IMR-90 (cell line): ENCODE measurements at regions not wholly inside any gene's neighbourhood (a gene's known extent, or its start where the extent isn't known, plus 50 kb on each side); places are given as distances from the start of the nearest gene placed in this dataset.

Source experiments
- CEBPB ChIP-seq: IDR thresholded peaks from 2 replicates; pipeline ENCODE4 v1.6.1; 2012; ENCODE audit warnings: low read depth, low read length, improper control_type of control experiment
- CTCF ChIP-seq: conservative IDR thresholded peaks from 2 replicates; pipeline ENCODE4 v1.5.1; 2012; ENCODE audit warnings: mild to moderate bottlenecking, low read depth, low read length, improper control_type of control experiment
- ELK1 ChIP-seq: fragments of 150-350 bp; IDR thresholded peaks from 2 replicates; pipeline ENCODE4 v1.6.1; 2016; ENCODE audit warnings: low read depth, mild to moderate bottlenecking, low read length, moderate library complexity, borderline replicate concordance
- MXI1 ChIP-seq: IDR thresholded peaks from 2 replicates; pipeline ENCODE4 v1.6.1; 2012; ENCODE audit warnings: low read depth, mild to moderate bottlenecking, low read length, moderate library complexity, borderline replicate concordance
- POLR2A ChIP-seq: IDR thresholded peaks from 2 replicates; pipeline ENCODE4 v1.6.1; 2012; ENCODE audit warnings: mild to moderate bottlenecking, low read depth, low read length
- RFX5 ChIP-seq: IDR thresholded peaks from 2 replicates; pipeline ENCODE4 v1.8.0; 2012; ENCODE audit warnings: low read depth, mild to moderate bottlenecking, low read length, moderate library complexity
- USF2 ChIP-seq: fragments of 150-350 bp; IDR thresholded peaks from 2 replicates; pipeline ENCODE4 v1.6.1; 2017; ENCODE audit warnings: mild to moderate bottlenecking, antibody characterized with exemption, low read length, low read depth

DNA sequence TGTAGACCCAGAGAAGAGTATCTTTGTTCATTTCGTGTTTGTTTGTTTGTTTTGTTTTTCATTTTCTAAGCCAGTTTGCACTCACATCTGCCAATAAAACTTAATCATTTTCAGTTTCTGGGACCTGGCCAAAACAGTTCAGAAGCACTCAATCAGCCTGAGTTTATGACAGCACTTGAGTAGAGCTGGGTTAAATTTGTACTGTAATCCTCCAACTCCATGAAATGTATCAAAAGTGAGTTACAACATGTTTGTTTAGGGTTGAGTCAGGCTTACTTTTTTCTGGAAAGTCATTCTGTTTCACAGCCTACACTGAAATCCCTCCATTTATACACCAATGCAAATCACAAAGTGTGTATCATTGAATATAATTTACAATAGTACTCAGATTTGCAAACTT, 91.9 kb downstream of the ZWINT start:
- TF ChIP-seq CTCF, result no peak
- no peak for TF ChIP-seq POLR2A
- TF ChIP-seq MXI1, result no peak
- no peak for TF ChIP-seq USF2
- TF ChIP-seq ELK1, result no peak
- no peak for TF ChIP-seq RFX5
- no peak for TF ChIP-seq CEBPB
